ENCODE measurements at regions not wholly inside any gene's neighbourhood (a gene's known extent, or its start where the extent isn't known, plus 50 kb on each side); places are given as distances from the start of the nearest gene placed in this dataset.
"Not testable (repeated sequence)": the region's sequence is repeated elsewhere in the genome, so short reads cannot be mapped to it uniquely, and the experiment has no call there.

- DNase-seq, result no peak
These were observed 68.8 kb upstream of the IYD start for GRCh38 chr6:150299873-150300485.

GRCh38 chr6:150301846-150302519 lies 66.8 kb upstream of the IYD start:
- peak; percentile 6 to 61 (median 42) for DNase-seq

GRCh38 chr6:150302520-150303176 lies 66.2 kb upstream of the IYD start:
- no peak for DNase-seq

GRCh38 chr6:150303256-150303655 lies 65.6 kb upstream of the IYD start:
- no peak for DNase-seq

GRCh38 chr6:150304429-150304828 lies 64.4 kb upstream of the IYD start:
- DNase-seq, result peak; percentile 33 to 55 (median 52)

- DNase-seq, result no peak
These were observed 62.5 kb upstream of the IYD start for GRCh38 chr6:150306290-150306689.

GRCh38 chr6:150307520-150307919 lies 61.3 kb upstream of the IYD start:
- DNase-seq, result no peak

GRCh38 chr6:150308812-150309645 lies 59.8 kb upstream of the IYD start:
- no peak for DNase-seq

- peak in 3 of 4 experiments; percentile 24 to 48 (median 43) for DNase-seq
These were observed 58.3 kb upstream of the IYD start for GRCh38 chr6:150310539-150310938.

GRCh38 chr6:150311149-150311944 lies 57.5 kb upstream of the IYD start:
- DNase-seq, result not testable (repeated sequence)

GRCh38 chr6:150312395-150312794 lies 56.4 kb upstream of the IYD start:
- DNase-seq, result no peak

GRCh38 chr6:150312844-150313584 lies 55.8 kb upstream of the IYD start:
- DNase-seq, result no peak

- DNase-seq, result no peak
These were observed 55.0 kb upstream of the IYD start for GRCh38 chr6:150313781-150314180.

GRCh38 chr6:150314230-150315188 lies 54.3 kb upstream of the IYD start:
- DNase-seq, result no peak

GRCh38 chr6:150315626-150316025 lies 53.2 kb upstream of the IYD start:
- DNase-seq, result no peak

- DNase-seq, result no peak
These were observed 51.9 kb upstream of the IYD start for GRCh38 chr6:150316936-150317335.

Data from suppressor macrophage (primary cell).